ENCODE measurements at regions not wholly inside any gene's neighbourhood (a gene's known extent, or its start where the extent isn't known, plus 50 kb on each side); places are given as distances from the start of the nearest gene placed in this dataset.

DNA sequence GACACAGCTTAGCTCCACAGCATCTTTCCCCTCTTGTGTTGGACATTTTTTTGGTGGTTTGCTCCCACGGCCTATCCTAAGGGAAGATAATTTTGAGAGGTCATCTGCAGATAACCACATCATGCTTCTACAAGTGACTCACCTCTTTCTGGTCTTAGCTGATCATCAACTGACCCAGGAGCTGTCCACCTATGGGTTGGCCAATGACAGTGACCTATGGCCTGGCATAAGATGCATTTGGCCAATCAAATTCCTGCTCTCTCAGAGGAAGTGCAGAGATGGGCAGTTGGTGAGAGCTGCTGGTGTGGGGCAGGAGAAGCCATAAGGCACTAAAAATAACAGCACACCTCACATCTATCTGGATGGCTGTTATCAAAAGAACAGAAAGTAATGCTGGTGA, 100.0 kb upstream of the CLDN14 start:
- no peaks in the 10 kb centered on the region for H3K36me3 ChIP-seq
- DNase-seq (no peak), ATAC-seq (no peak)
- H3K4me3 ChIP-seq, result no peak overlapping the region
- H3K4me1 ChIP-seq, result no peaks in the 10 kb centered on the region
- H3K27me3 ChIP-seq, result peaks cover 0 to 2% (median 0%) of the 10 kb centered on the region in 3 donors
- intact Hi-C loops (cut with DNase I; ENCODE audit: low total_unique reads), result no loop called here
- no peaks in the 10 kb centered on the region for H3K9me3 ChIP-seq
- TF ChIP-seq, protein P1, sequence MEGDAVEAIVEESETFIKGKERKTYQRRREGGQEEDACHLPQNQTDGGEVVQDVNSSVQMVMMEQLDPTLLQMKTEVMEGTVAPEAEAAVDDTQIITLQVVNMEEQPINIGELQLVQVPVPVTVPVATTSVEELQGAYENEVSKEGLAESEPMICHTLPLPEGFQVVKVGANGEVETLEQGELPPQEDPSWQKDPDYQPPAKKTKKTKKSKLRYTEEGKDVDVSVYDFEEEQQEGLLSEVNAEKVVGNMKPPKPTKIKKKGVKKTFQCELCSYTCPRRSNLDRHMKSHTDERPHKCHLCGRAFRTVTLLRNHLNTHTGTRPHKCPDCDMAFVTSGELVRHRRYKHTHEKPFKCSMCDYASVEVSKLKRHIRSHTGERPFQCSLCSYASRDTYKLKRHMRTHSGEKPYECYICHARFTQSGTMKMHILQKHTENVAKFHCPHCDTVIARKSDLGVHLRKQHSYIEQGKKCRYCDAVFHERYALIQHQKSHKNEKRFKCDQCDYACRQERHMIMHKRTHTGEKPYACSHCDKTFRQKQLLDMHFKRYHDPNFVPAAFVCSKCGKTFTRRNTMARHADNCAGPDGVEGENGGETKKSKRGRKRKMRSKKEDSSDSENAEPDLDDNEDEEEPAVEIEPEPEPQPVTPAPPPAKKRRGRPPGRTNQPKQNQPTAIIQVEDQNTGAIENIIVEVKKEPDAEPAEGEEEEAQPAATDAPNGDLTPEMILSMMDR (IDR thresholded peaks at IDR 0.05 in 4 of 5, conservative IDR thresholded peaks at IDR 0.05 in 1 of 5), result no peak
- no peak for TF ChIP-seq POLR2A (IDR thresholded peaks at IDR 0.05)
- H3K27ac ChIP-seq, result no peak overlapping the region
- in situ Hi-C loops (cut with MboI; ENCODE audit: low sequenced_read_pairs in 4 of 4), result loop anchor here in 2 of 4 donors (25.0 kb wide), 1 partner anchor 168 kb away; no protein-coding TSS in a partner anchor

DNA sequence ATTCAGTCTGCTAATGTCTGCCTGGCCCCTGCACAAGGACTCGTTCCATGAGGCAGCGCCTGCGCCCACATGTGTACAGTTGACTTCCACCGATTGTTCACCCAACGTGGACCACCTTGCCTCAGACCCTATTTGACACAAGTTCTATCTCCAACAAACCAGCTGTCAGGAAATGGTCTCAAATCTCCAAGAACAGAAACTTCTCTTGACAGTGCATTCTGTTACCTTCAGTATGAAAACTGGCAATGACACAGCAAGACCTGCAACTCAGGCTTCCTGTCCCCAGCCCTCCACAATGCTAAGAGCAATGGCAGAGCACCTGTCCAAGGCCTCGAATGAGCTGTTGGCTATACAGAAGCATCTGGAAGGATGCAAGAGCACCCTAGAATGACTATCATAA, 102.3 kb upstream of the CLDN14 start:
- Histone ChIP-seq H3K27ac (no peak overlapping the region), H3K36me3 (no peaks in the 10 kb centered on the region), H3K4me3 (no peak overlapping the region), H3K4me1 (no peaks in the 10 kb centered on the region), H3K27me3 (peaks cover 0 to 2% (median 0%) of the 10 kb centered on the region in 3 donors), H3K9me3 (no peaks in the 10 kb centered on the region)
- TF ChIP-seq, protein P1 (IDR thresholded peaks at IDR 0.05 in 4 of 5, conservative IDR thresholded peaks at IDR 0.05 in 1 of 5), result no peak
- no peak for TF ChIP-seq POLR2A (IDR thresholded peaks at IDR 0.05)
- in situ Hi-C loops (cut with MboI; ENCODE audit: low sequenced_read_pairs in 4 of 4) (loop anchor here in 2 of 4 donors (25.0 kb wide), 1 partner anchor 170 kb away; no protein-coding TSS in a partner anchor), intact Hi-C loops (cut with DNase I; ENCODE audit: low total_unique reads) (no loop called here)
- DNase-seq (no peak), ATAC-seq (no peak)

DNA sequence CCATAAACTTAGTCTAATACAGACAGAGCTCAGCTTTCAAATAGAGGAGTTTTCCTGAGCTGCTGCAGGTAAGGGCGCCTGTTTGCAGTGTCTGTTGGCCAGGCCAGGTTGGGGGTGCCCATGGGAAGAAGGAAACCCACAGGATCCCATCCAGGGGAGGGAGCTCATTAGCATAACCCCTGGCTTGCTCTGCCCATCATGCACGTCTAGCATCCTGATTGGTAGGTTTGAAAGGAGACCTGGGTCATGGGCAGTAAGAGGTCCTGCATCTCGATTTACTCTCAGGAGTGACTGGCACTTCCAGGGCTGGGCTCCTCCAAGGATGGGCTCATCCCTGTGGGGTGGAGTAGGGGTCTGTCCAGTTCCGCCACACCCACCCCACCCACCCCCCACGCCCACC, 103.7 kb upstream of the CLDN14 start:
- TF ChIP-seq, protein P1 (IDR thresholded peaks at IDR 0.05 in 4 of 5, conservative IDR thresholded peaks at IDR 0.05 in 1 of 5), result no peak
- no peak for TF ChIP-seq POLR2A (IDR thresholded peaks at IDR 0.05)
- intact Hi-C loops (cut with DNase I; ENCODE audit: low total_unique reads) (no loop called here), in situ Hi-C loops (cut with MboI; ENCODE audit: low sequenced_read_pairs in 4 of 4) (loop anchor here in 2 of 4 donors (25.0 kb wide), 1 partner anchor 171 kb away; no protein-coding TSS in a partner anchor)
- ATAC-seq, result no peak
- no peaks in the 10 kb centered on the region for H3K9me3 ChIP-seq
- no peaks in the 10 kb centered on the region for H3K4me1 ChIP-seq
- no peak for DNase-seq
- peaks cover 0 to 2% (median 0%) of the 10 kb centered on the region in 3 donors for H3K27me3 ChIP-seq
- H3K27ac ChIP-seq, result no peak overlapping the region
- no peaks in the 10 kb centered on the region for H3K36me3 ChIP-seq
- H3K4me3 ChIP-seq, result no peak overlapping the region

DNA sequence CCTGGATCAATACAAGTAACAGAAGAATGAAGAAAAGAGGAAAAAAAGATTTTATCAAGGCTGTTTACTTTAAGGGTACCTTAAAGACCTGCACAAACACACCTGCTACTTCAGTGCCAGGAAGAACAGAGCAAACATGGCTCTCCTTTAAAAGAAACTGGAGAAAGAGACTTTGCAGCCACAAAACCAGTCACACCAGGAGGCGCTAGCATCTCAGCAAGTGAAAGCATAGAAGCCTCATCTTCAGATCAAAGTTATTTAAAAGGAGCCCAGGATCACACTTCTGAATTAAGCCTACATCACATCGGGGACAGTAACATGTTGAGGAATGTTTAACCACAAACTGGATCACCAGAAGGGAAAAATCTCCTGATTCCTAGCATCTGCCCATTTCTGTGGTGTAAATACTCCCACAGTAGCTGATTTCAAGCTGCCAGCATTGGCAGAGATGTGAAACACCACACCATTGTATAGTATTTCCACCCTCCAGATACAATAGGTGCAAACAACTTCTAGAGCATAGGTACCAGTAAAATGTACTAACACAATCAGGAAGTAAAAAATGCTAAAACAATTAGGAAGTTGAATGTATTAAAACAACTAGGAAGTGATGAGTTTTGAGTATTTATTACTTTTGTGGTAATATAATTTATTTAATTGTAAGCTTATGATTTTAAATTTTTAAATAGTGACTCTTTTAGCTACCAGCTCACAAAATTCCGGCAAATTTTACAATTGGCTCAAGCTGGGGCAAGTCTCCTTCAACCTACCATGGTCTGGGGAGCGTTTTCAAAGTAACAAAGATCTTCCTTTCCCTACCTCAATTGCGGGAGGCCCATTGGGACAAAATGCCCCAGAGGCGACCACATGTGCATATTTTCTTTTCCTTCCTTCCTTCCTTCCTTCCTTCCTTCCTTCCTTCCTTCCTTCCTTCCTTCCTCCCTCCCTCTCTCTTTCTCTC, 105.3 kb upstream of the CLDN14 start:
- H3K9me3 ChIP-seq, result no peaks in the 10 kb centered on the region
- no peak for DNase-seq
- intact Hi-C loops (cut with DNase I; ENCODE audit: low total_unique reads) (loop anchor here (5.0 kb wide), 1 partner anchor 83 kb away; no protein-coding TSS in a partner anchor), in situ Hi-C loops (cut with MboI; ENCODE audit: low sequenced_read_pairs in 4 of 4) (loop anchor here in 2 of 4 donors (25.0 kb wide), 1 partner anchor 173 kb away; no protein-coding TSS in a partner anchor)
- no peak for TF ChIP-seq POLR2A (IDR thresholded peaks at IDR 0.05)
- TF ChIP-seq, protein P1 (IDR thresholded peaks at IDR 0.05 in 4 of 5, conservative IDR thresholded peaks at IDR 0.05 in 1 of 5), result no peak
- no peaks in the 10 kb centered on the region for H3K4me1 ChIP-seq
- no peak overlapping the region for H3K27ac ChIP-seq
- no peak overlapping the region for H3K4me3 ChIP-seq
- H3K36me3 ChIP-seq, result no peaks in the 10 kb centered on the region
- peaks cover 0 to 2% (median 0%) of the 10 kb centered on the region in 3 donors for H3K27me3 ChIP-seq
- no peak for ATAC-seq
